ENCODE measurements at regions not wholly inside any gene's neighbourhood (a gene's known extent, or its start where the extent isn't known, plus 50 kb on each side); places are given as distances from the start of the nearest gene placed in this dataset.

- H3K4me3 ChIP-seq (replicated peaks; ENCODE audit: insufficient read depth, low read length): no peak overlapping the region
- no peak for DNase-seq (ENCODE audit: low read depth in 1 of 2, low spot score in 1 of 2)
- H3K27ac ChIP-seq (replicated peaks): no peak overlapping the region
- TF ChIP-seq GABPA (IDR thresholded peaks at IDR 0.05; ENCODE audit: low read depth): no peak
- no peak for TF ChIP-seq SPI1 (IDR thresholded peaks at IDR 0.05; ENCODE audit: borderline replicate concordance, low read depth)
- TF ChIP-seq, protein P1, sequence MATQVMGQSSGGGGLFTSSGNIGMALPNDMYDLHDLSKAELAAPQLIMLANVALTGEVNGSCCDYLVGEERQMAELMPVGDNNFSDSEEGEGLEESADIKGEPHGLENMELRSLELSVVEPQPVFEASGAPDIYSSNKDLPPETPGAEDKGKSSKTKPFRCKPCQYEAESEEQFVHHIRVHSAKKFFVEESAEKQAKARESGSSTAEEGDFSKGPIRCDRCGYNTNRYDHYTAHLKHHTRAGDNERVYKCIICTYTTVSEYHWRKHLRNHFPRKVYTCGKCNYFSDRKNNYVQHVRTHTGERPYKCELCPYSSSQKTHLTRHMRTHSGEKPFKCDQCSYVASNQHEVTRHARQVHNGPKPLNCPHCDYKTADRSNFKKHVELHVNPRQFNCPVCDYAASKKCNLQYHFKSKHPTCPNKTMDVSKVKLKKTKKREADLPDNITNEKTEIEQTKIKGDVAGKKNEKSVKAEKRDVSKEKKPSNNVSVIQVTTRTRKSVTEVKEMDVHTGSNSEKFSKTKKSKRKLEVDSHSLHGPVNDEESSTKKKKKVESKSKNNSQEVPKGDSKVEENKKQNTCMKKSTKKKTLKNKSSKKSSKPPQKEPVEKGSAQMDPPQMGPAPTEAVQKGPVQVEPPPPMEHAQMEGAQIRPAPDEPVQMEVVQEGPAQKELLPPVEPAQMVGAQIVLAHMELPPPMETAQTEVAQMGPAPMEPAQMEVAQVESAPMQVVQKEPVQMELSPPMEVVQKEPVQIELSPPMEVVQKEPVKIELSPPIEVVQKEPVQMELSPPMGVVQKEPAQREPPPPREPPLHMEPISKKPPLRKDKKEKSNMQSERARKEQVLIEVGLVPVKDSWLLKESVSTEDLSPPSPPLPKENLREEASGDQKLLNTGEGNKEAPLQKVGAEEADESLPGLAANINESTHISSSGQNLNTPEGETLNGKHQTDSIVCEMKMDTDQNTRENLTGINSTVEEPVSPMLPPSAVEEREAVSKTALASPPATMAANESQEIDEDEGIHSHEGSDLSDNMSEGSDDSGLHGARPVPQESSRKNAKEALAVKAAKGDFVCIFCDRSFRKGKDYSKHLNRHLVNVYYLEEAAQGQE (IDR thresholded peaks at IDR 0.05; ENCODE audit: insufficient replicate concordance, low read depth): no peak
- TF ChIP-seq, protein P2, sequence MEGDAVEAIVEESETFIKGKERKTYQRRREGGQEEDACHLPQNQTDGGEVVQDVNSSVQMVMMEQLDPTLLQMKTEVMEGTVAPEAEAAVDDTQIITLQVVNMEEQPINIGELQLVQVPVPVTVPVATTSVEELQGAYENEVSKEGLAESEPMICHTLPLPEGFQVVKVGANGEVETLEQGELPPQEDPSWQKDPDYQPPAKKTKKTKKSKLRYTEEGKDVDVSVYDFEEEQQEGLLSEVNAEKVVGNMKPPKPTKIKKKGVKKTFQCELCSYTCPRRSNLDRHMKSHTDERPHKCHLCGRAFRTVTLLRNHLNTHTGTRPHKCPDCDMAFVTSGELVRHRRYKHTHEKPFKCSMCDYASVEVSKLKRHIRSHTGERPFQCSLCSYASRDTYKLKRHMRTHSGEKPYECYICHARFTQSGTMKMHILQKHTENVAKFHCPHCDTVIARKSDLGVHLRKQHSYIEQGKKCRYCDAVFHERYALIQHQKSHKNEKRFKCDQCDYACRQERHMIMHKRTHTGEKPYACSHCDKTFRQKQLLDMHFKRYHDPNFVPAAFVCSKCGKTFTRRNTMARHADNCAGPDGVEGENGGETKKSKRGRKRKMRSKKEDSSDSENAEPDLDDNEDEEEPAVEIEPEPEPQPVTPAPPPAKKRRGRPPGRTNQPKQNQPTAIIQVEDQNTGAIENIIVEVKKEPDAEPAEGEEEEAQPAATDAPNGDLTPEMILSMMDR (IDR thresholded peaks at IDR 0.05; ENCODE audit: insufficient read depth, low read length): no peak
- no peak for TF ChIP-seq POLR2AphosphoS5 (IDR thresholded peaks at IDR 0.05; ENCODE audit: low read depth)
- no peaks in the 10 kb centered on the region for H3K27me3 ChIP-seq (ENCODE audit: insufficient read depth, poor library complexity, severe bottlenecking)
Measured at GRCh38 chr10:130425169-130425568, 289.0 kb downstream of the GLRX3 start.

DNA sequence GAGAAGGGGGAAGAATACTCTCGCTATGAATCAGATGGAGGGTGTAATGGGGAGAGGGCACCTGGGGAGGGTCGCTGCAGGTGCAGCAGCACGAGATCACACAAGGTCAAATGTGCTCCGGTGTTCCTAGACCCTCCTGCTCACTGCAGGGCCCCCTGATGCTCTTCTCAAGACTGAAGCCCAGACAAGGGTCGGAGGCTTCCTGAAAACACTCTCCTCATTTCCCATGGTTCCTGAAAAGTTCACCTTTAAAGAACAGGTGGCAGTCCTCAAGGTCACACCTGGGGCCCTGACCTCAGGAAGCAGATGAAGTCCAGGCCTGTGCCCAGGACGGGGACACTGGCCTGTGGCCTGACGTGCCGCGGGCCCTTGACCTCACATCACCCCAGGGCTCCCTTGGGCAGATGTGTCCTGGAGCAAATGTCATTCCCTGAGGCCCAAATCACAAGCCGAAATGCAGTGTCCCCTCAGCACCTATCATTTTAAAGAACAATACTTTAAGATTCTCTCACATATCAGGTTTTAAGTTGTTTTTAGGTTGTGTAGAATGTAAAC is 289.8 kb downstream of the GLRX3 start:
- Histone ChIP-seq H3K27me3 (ENCODE audit: insufficient read depth, poor library complexity, severe bottlenecking) (no peaks in the 10 kb centered on the region), H3K27ac (replicated peaks) (no peak overlapping the region), H3K4me3 (replicated peaks; ENCODE audit: insufficient read depth, low read length) (no peak overlapping the region)
- DNase-seq (ENCODE audit: low read depth in 1 of 2, low spot score in 1 of 2): no peak
- TF ChIP-seq, protein P2 (IDR thresholded peaks at IDR 0.05; ENCODE audit: insufficient read depth, low read length): no peak
- TF ChIP-seq POLR2AphosphoS5 (IDR thresholded peaks at IDR 0.05; ENCODE audit: low read depth): no peak
- no peak for TF ChIP-seq GABPA (IDR thresholded peaks at IDR 0.05; ENCODE audit: low read depth)
- no peak for TF ChIP-seq SPI1 (IDR thresholded peaks at IDR 0.05; ENCODE audit: borderline replicate concordance, low read depth)
- TF ChIP-seq, protein P1 (IDR thresholded peaks at IDR 0.05; ENCODE audit: insufficient replicate concordance, low read depth): no peak

DNA sequence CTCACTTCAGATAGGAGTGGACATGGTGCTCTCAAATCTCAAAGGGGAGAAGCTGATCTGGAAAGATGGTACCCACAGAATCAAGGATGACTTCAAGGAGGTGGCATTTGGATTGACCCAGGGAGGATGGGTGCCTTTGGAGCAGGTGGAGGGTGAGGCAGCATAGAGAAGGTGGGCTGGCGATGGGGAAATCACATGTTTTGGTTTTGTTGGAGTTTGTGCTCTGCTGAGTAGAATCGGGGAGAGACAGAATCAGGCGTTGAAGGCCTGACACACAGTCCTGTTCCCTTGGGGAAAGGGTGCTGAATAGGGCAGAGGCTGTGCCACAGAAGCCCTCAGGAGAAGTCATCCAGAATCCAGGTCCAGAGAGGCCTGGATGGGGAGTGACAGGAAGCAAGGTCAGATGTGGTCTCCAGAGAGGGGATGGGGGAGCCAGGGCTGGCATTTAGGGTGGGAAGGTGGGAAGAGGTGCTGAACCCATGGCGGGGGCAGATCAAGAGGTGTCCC is 291.1 kb downstream of the GLRX3 start:
- H3K27ac ChIP-seq (replicated peaks): no peak overlapping the region
- no peak for DNase-seq (ENCODE audit: low read depth in 1 of 2, low spot score in 1 of 2)
- TF ChIP-seq, protein P1 (IDR thresholded peaks at IDR 0.05; ENCODE audit: insufficient replicate concordance, low read depth): no peak
- TF ChIP-seq SPI1 (IDR thresholded peaks at IDR 0.05; ENCODE audit: borderline replicate concordance, low read depth): no peak
- TF ChIP-seq, protein P2 (IDR thresholded peaks at IDR 0.05; ENCODE audit: insufficient read depth, low read length): no peak
- no peak for TF ChIP-seq GABPA (IDR thresholded peaks at IDR 0.05; ENCODE audit: low read depth)
- TF ChIP-seq POLR2AphosphoS5 (IDR thresholded peaks at IDR 0.05; ENCODE audit: low read depth): no peak
- no peaks in the 10 kb centered on the region for H3K27me3 ChIP-seq (ENCODE audit: insufficient read depth, poor library complexity, severe bottlenecking)
- no peak overlapping the region for H3K4me3 ChIP-seq (replicated peaks; ENCODE audit: insufficient read depth, low read length)
